Activated T-cell treated with anti-CD3 and anti-CD28 coated beads, Interleukin-2, amount 50 U/mL, for 72 hours (primary cell): ENCODE measurements at regions not wholly inside any gene's neighbourhood (a gene's known extent, or its start where the extent isn't known, plus 50 kb on each side); places are given as distances from the start of the nearest gene placed in this dataset.

Experiments used
- ATAC-seq, 2 donors: fragments of 150-1000 bp; cut with Tn5 transposase; replicated peaks in 1 of 2; 2 replicates each; pipeline ENCODE4 v1.10.0; 2021; ENCODE audit warnings: moderate library complexity in 2 of 2, mild to moderate bottlenecking in 1 of 2
- DNase-seq, 2 donors: peaks; one replicate each; pipeline ENCODE4 v3.0.0; 2021 to 2022; ENCODE audit warnings: mixed read lengths in 1 of 2
- H3K27ac Mint-ChIP-seq: one replicate; pipeline ENCODE4 v1.8.0; 2022; ENCODE audit warnings: mild to moderate bottlenecking, moderate library complexity, mixed read lengths
- H3K27me3 Mint-ChIP-seq: one replicate; pipeline ENCODE4 v1.8.0; 2022; ENCODE audit warnings: low read depth, mixed read lengths
- H3K36me3 Mint-ChIP-seq, 2 donors: one replicate each; pipeline ENCODE4 v1.8.0; 2022; ENCODE audit warnings: mixed read lengths in 2 of 2, mild to moderate bottlenecking in 1 of 2; ENCODE audit not compliant: insufficient read depth in 2 of 2
- H3K4me1 Mint-ChIP-seq: one replicate; pipeline ENCODE4 v1.8.0; 2022; ENCODE audit warnings: low read depth, mixed read lengths
- H3K4me3 Mint-ChIP-seq, 2 donors: one replicate each; pipeline ENCODE4 v1.8.0; 2022; ENCODE audit warnings: mild to moderate bottlenecking in 2 of 2, mixed read lengths in 2 of 2, moderate library complexity in 2 of 2
- H3K9me3 Mint-ChIP-seq, 2 donors: one replicate each; pipeline ENCODE4 v1.8.0; 2022; ENCODE audit warnings: mixed read lengths in 2 of 2

- Mint-ChIP-seq H3K4me1 (no peaks in the 10 kb centered on the region), H3K27ac (no peak overlapping the region), H3K9me3 (peaks cover 0 to 2% of the 10 kb centered on the region in 2 donors), H3K27me3 (peaks cover 18% of the 10 kb centered on the region), H3K36me3 (peaks cover 0 to 2% of the 10 kb centered on the region in 2 donors), H3K4me3 (no peak overlapping the region)
- no peak for DNase-seq
- ATAC-seq, result no peak
These were observed 110.2 kb upstream of the CYRIA start for GRCh38 chr2:16775899-16776231.

- ATAC-seq (no peak), DNase-seq (no peak)
- Mint-ChIP-seq H3K27me3 (peaks cover 20% of the 10 kb centered on the region), H3K9me3 (no peaks in the 10 kb centered on the region), H3K4me1 (no peaks in the 10 kb centered on the region), H3K4me3 (no peak overlapping the region), H3K27ac (no peak overlapping the region), H3K36me3 (no peaks in the 10 kb centered on the region)
These were observed 109.6 kb upstream of the CYRIA start for GRCh38 chr2:16774980-16775898.

GRCh38 chr2:16774091-16774490 is 108.5 kb upstream of the CYRIA start:
- Mint-ChIP-seq H3K4me3 (no peak overlapping the region), H3K4me1 (no peaks in the 10 kb centered on the region), H3K9me3 (no peaks in the 10 kb centered on the region), H3K27me3 (peaks cover 30% of the 10 kb centered on the region), H3K36me3 (no peaks in the 10 kb centered on the region), H3K27ac (no peak overlapping the region)
- no peak for DNase-seq
- ATAC-seq, result no peak

- H3K36me3 Mint-ChIP-seq, result no peaks in the 10 kb centered on the region
- H3K27me3 Mint-ChIP-seq, result peaks cover 34% of the 10 kb centered on the region
- H3K4me3 Mint-ChIP-seq, result no peak overlapping the region
- no peak overlapping the region for H3K27ac Mint-ChIP-seq
- H3K9me3 Mint-ChIP-seq, result no peaks in the 10 kb centered on the region
- no peaks in the 10 kb centered on the region for H3K4me1 Mint-ChIP-seq
- ATAC-seq, result peak; percentile 53 to 58
- DNase-seq, result peak; percentile 11 to 16
These were observed 107.6 kb upstream of the CYRIA start for GRCh38 chr2:16773080-16773713.

GRCh38 chr2:16767789-16768476 is 102.3 kb upstream of the CYRIA start:
- Mint-ChIP-seq H3K4me1 (no peaks in the 10 kb centered on the region), H3K27me3 (peaks cover 28% of the 10 kb centered on the region), H3K36me3 (no peaks in the 10 kb centered on the region), H3K4me3 (no peak overlapping the region), H3K9me3 (peaks cover 0 to 1% of the 10 kb centered on the region in 2 donors), H3K27ac (no peak overlapping the region)
- DNase-seq (no peak), ATAC-seq (no peak)

- Mint-ChIP-seq H3K27me3 (peaks cover 21% of the 10 kb centered on the region), H3K4me3 (no peak overlapping the region), H3K4me1 (no peaks in the 10 kb centered on the region)
These were observed 99.7 kb upstream of the CYRIA start for GRCh38 chr2:16765356-16765755.

GRCh38 chr2:16764487-16764886 is 98.9 kb upstream of the CYRIA start:
- peaks cover 13% of the 10 kb centered on the region for H3K27me3 Mint-ChIP-seq
- ATAC-seq (no peak), DNase-seq (no peak)
- no peak overlapping the region for H3K4me3 Mint-ChIP-seq
- peaks cover 0 to 1% of the 10 kb centered on the region in 2 donors for H3K9me3 Mint-ChIP-seq
- H3K27ac Mint-ChIP-seq, result no peak overlapping the region
- no peaks in the 10 kb centered on the region for H3K36me3 Mint-ChIP-seq
- no peaks in the 10 kb centered on the region for H3K4me1 Mint-ChIP-seq

More at GRCh38 chr2:16765356-16765755, 99.7 kb upstream of the CYRIA start:
- peaks cover 0 to 1% of the 10 kb centered on the region in 2 donors for H3K9me3 Mint-ChIP-seq
- no peak for ATAC-seq
- H3K36me3 Mint-ChIP-seq, result no peaks in the 10 kb centered on the region
- no peak overlapping the region for H3K27ac Mint-ChIP-seq
- DNase-seq, result no peak

GRCh38 chr2:16763493-16763899 is 97.9 kb upstream of the CYRIA start:
- H3K4me3 Mint-ChIP-seq, result no peak overlapping the region
- ATAC-seq, result no peak
- DNase-seq, result no peak
- peaks cover 0 to 1% of the 10 kb centered on the region in 2 donors for H3K9me3 Mint-ChIP-seq
- peaks cover 6% of the 10 kb centered on the region for H3K27me3 Mint-ChIP-seq
- H3K27ac Mint-ChIP-seq, result no peak overlapping the region
- H3K36me3 Mint-ChIP-seq, result no peaks in the 10 kb centered on the region
- no peaks in the 10 kb centered on the region for H3K4me1 Mint-ChIP-seq

- Mint-ChIP-seq H3K27me3 (peaks cover 6% of the 10 kb centered on the region), H3K27ac (no peak overlapping the region), H3K4me3 (no peak overlapping the region), H3K4me1 (no peaks in the 10 kb centered on the region), H3K9me3 (peaks cover 0 to 1% of the 10 kb centered on the region in 2 donors), H3K36me3 (no peaks in the 10 kb centered on the region)
- DNase-seq (no peak), ATAC-seq (no peak)
These were observed 97.4 kb upstream of the CYRIA start for GRCh38 chr2:16763056-16763455.

GRCh38 chr2:16760426-16760825 is 94.8 kb upstream of the CYRIA start:
- no peak for ATAC-seq
- H3K4me3 Mint-ChIP-seq, result no peak overlapping the region
- H3K9me3 Mint-ChIP-seq, result no peaks in the 10 kb centered on the region
- H3K36me3 Mint-ChIP-seq, result no peaks in the 10 kb centered on the region
- H3K4me1 Mint-ChIP-seq, result no peaks in the 10 kb centered on the region
- DNase-seq, result no peak
- H3K27ac Mint-ChIP-seq, result no peak overlapping the region
- H3K27me3 Mint-ChIP-seq, result peaks cover 22% of the 10 kb centered on the region

- no peaks in the 10 kb centered on the region for H3K36me3 Mint-ChIP-seq
- H3K27me3 Mint-ChIP-seq, result peaks cover 38% of the 10 kb centered on the region
- no peak overlapping the region for H3K27ac Mint-ChIP-seq
These were observed 91.4 kb upstream of the CYRIA start for GRCh38 chr2:16756831-16757644.

GRCh38 chr2:16755442-16755841 is 89.8 kb upstream of the CYRIA start:
- ATAC-seq, result no peak
- H3K36me3 Mint-ChIP-seq, result no peaks in the 10 kb centered on the region
- no peaks in the 10 kb centered on the region for H3K4me1 Mint-ChIP-seq
- no peaks in the 10 kb centered on the region for H3K9me3 Mint-ChIP-seq
- H3K4me3 Mint-ChIP-seq, result no peak overlapping the region
- H3K27me3 Mint-ChIP-seq, result peaks cover 32% of the 10 kb centered on the region
- H3K27ac Mint-ChIP-seq, result no peak overlapping the region
- no peak for DNase-seq

More at GRCh38 chr2:16756831-16757644, 91.4 kb upstream of the CYRIA start:
- ATAC-seq, result peak; percentile 81 to 82
- Mint-ChIP-seq H3K4me3 (no peak overlapping the region), H3K4me1 (no peaks in the 10 kb centered on the region), H3K9me3 (no peaks in the 10 kb centered on the region)
- peak; percentile 71 to 73 for DNase-seq
